GM06990 (cell line): ENCODE measurements at regions not wholly inside any gene's neighbourhood (a gene's known extent, or its start where the extent isn't known, plus 50 kb on each side); places are given as distances from the start of the nearest gene placed in this dataset.

Experiments used
- DNase-seq: peaks from one replicate; pipeline ENCODE4 v3.0.0-alpha.2; 2011; ENCODE audit not compliant: insufficient read length; ENCODE audit errors: extremely low read depth
- H3K27me3 ChIP-seq: replicated peaks from 2 replicates; pipeline ENCODE4 v1.6.0; 2011; ENCODE audit warnings: low read length; ENCODE audit not compliant: control insufficient read depth, insufficient read depth
- H3K36me3 ChIP-seq: 2 replicates; pipeline ENCODE4 v1.5.1; 2011; ENCODE audit warnings: low read length; ENCODE audit not compliant: control insufficient read depth, insufficient read depth
- H3K4me3 ChIP-seq: replicated peaks from 2 replicates; pipeline ENCODE4 v1.5.1; 2011; ENCODE audit warnings: low read depth, mild to moderate bottlenecking, control low read depth, low read length
- TF ChIP-seq, protein P1 (sequence below): IDR thresholded peaks from 2 replicates; pipeline ENCODE4 v1.5.1; 2011; ENCODE audit warnings: low read length, control low read depth, mild to moderate bottlenecking, inconsistent platforms; ENCODE audit not compliant: insufficient read depth, poor library complexity, severe bottlenecking

GRCh38 chr2:67304300-67304890 lies 92.7 kb upstream of the ETAA1 start:
- DNase-seq, result no peak
- TF ChIP-seq, protein P1, sequence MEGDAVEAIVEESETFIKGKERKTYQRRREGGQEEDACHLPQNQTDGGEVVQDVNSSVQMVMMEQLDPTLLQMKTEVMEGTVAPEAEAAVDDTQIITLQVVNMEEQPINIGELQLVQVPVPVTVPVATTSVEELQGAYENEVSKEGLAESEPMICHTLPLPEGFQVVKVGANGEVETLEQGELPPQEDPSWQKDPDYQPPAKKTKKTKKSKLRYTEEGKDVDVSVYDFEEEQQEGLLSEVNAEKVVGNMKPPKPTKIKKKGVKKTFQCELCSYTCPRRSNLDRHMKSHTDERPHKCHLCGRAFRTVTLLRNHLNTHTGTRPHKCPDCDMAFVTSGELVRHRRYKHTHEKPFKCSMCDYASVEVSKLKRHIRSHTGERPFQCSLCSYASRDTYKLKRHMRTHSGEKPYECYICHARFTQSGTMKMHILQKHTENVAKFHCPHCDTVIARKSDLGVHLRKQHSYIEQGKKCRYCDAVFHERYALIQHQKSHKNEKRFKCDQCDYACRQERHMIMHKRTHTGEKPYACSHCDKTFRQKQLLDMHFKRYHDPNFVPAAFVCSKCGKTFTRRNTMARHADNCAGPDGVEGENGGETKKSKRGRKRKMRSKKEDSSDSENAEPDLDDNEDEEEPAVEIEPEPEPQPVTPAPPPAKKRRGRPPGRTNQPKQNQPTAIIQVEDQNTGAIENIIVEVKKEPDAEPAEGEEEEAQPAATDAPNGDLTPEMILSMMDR, result no peak

GRCh38 chr2:67309281-67309680 lies 87.9 kb upstream of the ETAA1 start:
- no peaks in the 10 kb centered on the region for H3K36me3 ChIP-seq
- no peak overlapping the region for H3K4me3 ChIP-seq
- no peak for DNase-seq
- H3K27me3 ChIP-seq, result no peaks in the 10 kb centered on the region
- TF ChIP-seq, protein P1, result no peak

More at GRCh38 chr2:67304300-67304890, 92.7 kb upstream of the ETAA1 start:
- H3K4me3 ChIP-seq, result no peak overlapping the region
- H3K27me3 ChIP-seq, result no peaks in the 10 kb centered on the region
- H3K36me3 ChIP-seq, result no peaks in the 10 kb centered on the region

DNA sequence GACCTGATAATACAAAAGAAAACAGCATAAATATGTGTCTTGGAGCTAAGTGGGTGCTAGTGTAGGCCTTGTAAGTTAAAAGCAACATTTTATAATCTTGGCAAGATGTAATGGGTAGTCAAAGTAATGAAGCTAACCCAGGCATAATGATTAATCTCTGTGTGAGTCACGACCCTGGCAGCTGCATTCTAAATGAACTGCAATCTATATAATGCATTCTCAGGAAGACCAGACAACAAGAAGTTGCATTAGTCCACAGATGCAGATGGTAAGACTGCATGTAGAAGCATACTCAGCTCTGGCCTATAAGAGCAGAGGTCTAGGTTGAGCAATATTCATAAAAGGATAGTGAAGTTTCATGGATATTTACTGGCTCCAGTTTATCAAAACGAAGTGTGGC lies 85.6 kb upstream of the ETAA1 start:
- H3K27me3 ChIP-seq, result no peaks in the 10 kb centered on the region
- TF ChIP-seq, protein P1, result no peak
- H3K4me3 ChIP-seq, result no peak overlapping the region
- no peaks in the 10 kb centered on the region for H3K36me3 ChIP-seq
- no peak for DNase-seq

DNA sequence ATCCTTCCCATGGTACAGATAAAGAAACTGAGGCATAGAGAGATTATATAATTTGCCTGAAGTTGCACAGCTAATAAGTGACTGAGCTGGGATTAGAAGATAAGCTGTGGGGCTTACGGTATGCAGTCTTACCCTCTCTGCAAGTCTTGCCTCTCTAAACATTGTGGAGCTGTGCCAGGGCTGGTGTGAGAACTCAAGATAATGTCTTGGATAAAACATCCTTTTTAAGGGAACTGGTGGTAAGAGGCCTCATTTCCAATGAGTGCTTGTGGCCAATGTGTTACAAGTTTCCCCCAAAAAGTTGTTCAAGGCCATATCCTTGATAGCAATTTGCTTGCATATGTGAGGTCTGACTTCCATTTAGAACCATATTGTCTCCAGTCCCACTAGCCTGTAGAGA lies 84.3 kb upstream of the ETAA1 start:
- H3K4me3 ChIP-seq, result no peak overlapping the region
- TF ChIP-seq, protein P1, result no peak

DNA sequence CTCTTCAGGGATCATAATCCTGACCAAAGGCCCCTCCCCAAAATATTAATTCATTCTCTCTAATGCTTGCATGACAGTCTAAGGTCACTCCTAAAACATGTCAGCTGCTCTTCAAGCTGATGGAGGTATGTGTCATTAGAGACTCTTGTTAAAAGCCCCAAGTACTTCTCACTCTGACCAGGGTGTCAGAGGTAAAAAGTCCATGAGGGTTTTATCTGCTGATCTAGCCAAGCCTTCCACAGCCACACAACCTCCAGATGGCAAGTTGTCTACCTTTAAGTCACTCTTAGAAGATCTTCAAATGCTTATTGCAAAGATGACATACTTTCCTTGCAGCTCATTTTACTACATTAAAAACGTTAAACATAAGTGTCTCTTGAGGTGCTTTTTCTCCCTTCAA lies 83.6 kb upstream of the ETAA1 start:
- TF ChIP-seq, protein P1, result no peak
- Histone ChIP-seq H3K36me3 (no peaks in the 10 kb centered on the region), H3K27me3 (no peaks in the 10 kb centered on the region), H3K4me3 (no peak overlapping the region)
- no peak for DNase-seq

More for the DNA sequence above, 84.3 kb upstream of the ETAA1 start:
- no peaks in the 10 kb centered on the region for H3K27me3 ChIP-seq
- H3K36me3 ChIP-seq, result no peaks in the 10 kb centered on the region
- DNase-seq, result no peak

DNA sequence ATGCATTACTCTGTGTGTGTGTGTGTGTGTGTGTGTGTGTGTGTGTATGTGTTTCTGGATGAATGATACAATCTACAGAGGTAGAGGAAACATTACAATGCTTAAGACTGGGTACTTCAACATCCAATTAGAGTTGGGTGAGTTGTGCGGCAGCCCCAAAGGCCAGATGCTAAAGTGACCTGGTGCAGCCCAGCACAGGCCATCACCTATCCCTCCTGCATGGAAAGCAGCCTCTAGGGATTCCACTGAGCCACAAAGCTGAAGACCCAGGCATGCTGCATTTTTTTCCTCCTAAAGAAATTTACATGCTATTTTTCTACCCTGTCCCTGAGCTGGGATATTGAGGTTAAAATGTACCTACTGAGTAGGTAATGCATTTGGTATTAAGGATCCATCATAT lies 79.1 kb upstream of the ETAA1 start:
- no peak for DNase-seq
- TF ChIP-seq, protein P1, result no peak

More for the DNA sequence above, 79.1 kb upstream of the ETAA1 start:
- H3K36me3 ChIP-seq, result no peaks in the 10 kb centered on the region
- H3K27me3 ChIP-seq, result no peaks in the 10 kb centered on the region
- H3K4me3 ChIP-seq, result no peak overlapping the region
